ENCODE measurements at regions not wholly inside any gene's neighbourhood (a gene's known extent, or its start where the extent isn't known, plus 50 kb on each side); places are given as distances from the start of the nearest gene placed in this dataset.

GRCh38 chr21:28233536-28234220 is 759.0 kb downstream of the LTN1 start:
- H3F3A ChIP-seq (ENCODE audit: insufficient read depth), result no peaks in the 10 kb centered on the region
- H3K27ac ChIP-seq (ENCODE audit: low read depth, low read length), result no peak overlapping the region
- no peaks in the 10 kb centered on the region for H3K27me3 ChIP-seq (ENCODE audit: low read length)
- H2AFZ ChIP-seq (ENCODE audit: low read depth, low read length, severe bottlenecking), result no peak overlapping the region
- TF ChIP-seq CTCF (IDR thresholded peaks at IDR 0.05; ENCODE audit: insufficient read depth, low read length, poor library complexity, severe bottlenecking) (no peak), EZH2phosphoT487 (conservative IDR thresholded peaks at IDR 0.05; ENCODE audit: low read length) (no peak)
- no peaks in the 10 kb centered on the region for H4K20me1 ChIP-seq (ENCODE audit: low read depth, low read length)
- H3K9ac ChIP-seq (ENCODE audit: low read length), result no peak overlapping the region
- H3K36me3 ChIP-seq (ENCODE audit: low read length), result no peaks in the 10 kb centered on the region
- no peak overlapping the region for H3K4me2 ChIP-seq (ENCODE audit: low read depth, low read length, poor library complexity, severe bottlenecking)
- no peaks in the 10 kb centered on the region for H3K79me2 ChIP-seq (ENCODE audit: insufficient read depth, low read length)
- H3K9me3 ChIP-seq (ENCODE audit: insufficient read depth, low read length), result no peaks in the 10 kb centered on the region
- H3K4me3 ChIP-seq (ENCODE audit: insufficient read depth, low read length, poor library complexity, severe bottlenecking), result no peak overlapping the region
- no peaks in the 10 kb centered on the region for H3K9me2 ChIP-seq (replicated peaks; ENCODE audit: insufficient read depth, low read length)

DNA sequence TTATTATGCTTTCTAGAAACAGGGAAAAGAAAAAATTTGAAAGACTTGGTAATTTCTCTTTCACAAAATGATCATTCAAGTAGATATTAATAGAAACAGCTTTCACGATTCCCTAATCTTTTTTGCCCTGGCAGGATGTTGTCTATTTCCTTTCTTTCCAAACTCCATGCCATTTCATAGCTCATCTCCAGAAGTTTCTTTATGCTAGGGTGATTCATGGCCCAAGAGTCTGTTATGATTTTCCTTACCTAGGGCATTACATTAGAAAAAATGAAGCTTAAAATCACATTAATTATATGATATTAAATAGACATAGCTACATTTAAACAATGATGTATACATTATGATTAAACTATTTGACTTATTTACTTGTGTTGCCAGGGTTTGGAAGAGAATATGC is 762.1 kb downstream of the LTN1 start:
- Histone ChIP-seq H3F3A (ENCODE audit: insufficient read depth) (no peaks in the 10 kb centered on the region), H3K9me3 (ENCODE audit: insufficient read depth, low read length) (no peaks in the 10 kb centered on the region), H3K4me2 (ENCODE audit: low read depth, low read length, poor library complexity, severe bottlenecking) (no peak overlapping the region), H2AFZ (ENCODE audit: low read depth, low read length, severe bottlenecking) (no peak overlapping the region), H3K4me3 (ENCODE audit: insufficient read depth, low read length, poor library complexity, severe bottlenecking) (no peak overlapping the region), H3K9ac (ENCODE audit: low read length) (no peak overlapping the region), H4K20me1 (ENCODE audit: low read depth, low read length) (no peaks in the 10 kb centered on the region), H3K36me3 (ENCODE audit: low read length) (no peaks in the 10 kb centered on the region), H3K9me2 (replicated peaks; ENCODE audit: insufficient read depth, low read length) (no peaks in the 10 kb centered on the region), H3K27ac (ENCODE audit: low read depth, low read length) (no peak overlapping the region), H3K27me3 (ENCODE audit: low read length) (no peaks in the 10 kb centered on the region), H3K79me2 (ENCODE audit: insufficient read depth, low read length) (no peaks in the 10 kb centered on the region)
- TF ChIP-seq EZH2phosphoT487 (conservative IDR thresholded peaks at IDR 0.05; ENCODE audit: low read length) (no peak), CTCF (IDR thresholded peaks at IDR 0.05; ENCODE audit: insufficient read depth, low read length, poor library complexity, severe bottlenecking) (no peak)

- Histone ChIP-seq H3K4me2 (ENCODE audit: low read depth, low read length, poor library complexity, severe bottlenecking) (no peak overlapping the region), H3K79me2 (ENCODE audit: insufficient read depth, low read length) (no peaks in the 10 kb centered on the region), H3K9me2 (replicated peaks; ENCODE audit: insufficient read depth, low read length) (no peaks in the 10 kb centered on the region), H3K27ac (ENCODE audit: low read depth, low read length) (no peak overlapping the region), H4K20me1 (ENCODE audit: low read depth, low read length) (no peaks in the 10 kb centered on the region), H3K27me3 (ENCODE audit: low read length) (no peaks in the 10 kb centered on the region), H2AFZ (ENCODE audit: low read depth, low read length, severe bottlenecking) (no peak overlapping the region), H3K4me3 (ENCODE audit: insufficient read depth, low read length, poor library complexity, severe bottlenecking) (no peak overlapping the region), H3K36me3 (ENCODE audit: low read length) (no peaks in the 10 kb centered on the region), H3K9me3 (ENCODE audit: insufficient read depth, low read length) (no peaks in the 10 kb centered on the region), H3K9ac (ENCODE audit: low read length) (no peak overlapping the region), H3F3A (ENCODE audit: insufficient read depth) (no peaks in the 10 kb centered on the region)
- TF ChIP-seq CTCF (IDR thresholded peaks at IDR 0.05; ENCODE audit: insufficient read depth, low read length, poor library complexity, severe bottlenecking) (no peak), EZH2phosphoT487 (conservative IDR thresholded peaks at IDR 0.05; ENCODE audit: low read length) (no peak)
These were observed 762.9 kb downstream of the LTN1 start for GRCh38 chr21:28229814-28230213.
